Stimulated activated CD4-positive, alpha-beta T cell treated with anti-CD3 and anti-CD28 coated beads, Interleukin-15, amount 100 ng/mL, for 1 hour (primary cell): ENCODE measurements at regions not wholly inside any gene's neighbourhood (a gene's known extent, or its start where the extent isn't known, plus 50 kb on each side); places are given as distances from the start of the nearest gene placed in this dataset.
"Not testable (repeated sequence)": the region's sequence is repeated elsewhere in the genome, so short reads cannot be mapped to it uniquely, and the experiment has no call there.

Experiments used
- DNase-seq, 2 donors: peaks; one replicate each; pipeline ENCODE4 v3.0.0-alpha.2; 2020; ENCODE audit warnings: low read depth in 1 of 2, low spot score in 1 of 2

DNA sequence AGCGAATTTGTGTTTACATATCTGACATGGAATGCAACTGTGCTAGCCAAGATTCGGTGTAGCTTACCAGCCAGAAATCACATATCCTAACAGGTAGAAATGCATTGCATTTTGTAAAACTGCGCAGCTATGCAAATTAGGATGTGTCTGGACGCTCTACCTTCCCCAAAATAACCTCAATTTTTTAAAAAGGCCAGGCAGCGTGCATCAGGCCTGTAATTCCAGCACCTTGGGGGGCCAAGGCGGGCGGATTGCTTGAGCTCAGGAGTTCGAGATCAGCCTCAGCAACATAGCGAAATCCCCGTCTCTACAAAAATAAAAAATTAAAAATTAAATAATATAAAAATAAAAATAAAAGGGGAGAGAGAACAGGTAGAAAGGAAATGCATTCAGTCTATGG is 305.0 kb downstream of the TYW1 start:
- DNase-seq: no peak

DNA sequence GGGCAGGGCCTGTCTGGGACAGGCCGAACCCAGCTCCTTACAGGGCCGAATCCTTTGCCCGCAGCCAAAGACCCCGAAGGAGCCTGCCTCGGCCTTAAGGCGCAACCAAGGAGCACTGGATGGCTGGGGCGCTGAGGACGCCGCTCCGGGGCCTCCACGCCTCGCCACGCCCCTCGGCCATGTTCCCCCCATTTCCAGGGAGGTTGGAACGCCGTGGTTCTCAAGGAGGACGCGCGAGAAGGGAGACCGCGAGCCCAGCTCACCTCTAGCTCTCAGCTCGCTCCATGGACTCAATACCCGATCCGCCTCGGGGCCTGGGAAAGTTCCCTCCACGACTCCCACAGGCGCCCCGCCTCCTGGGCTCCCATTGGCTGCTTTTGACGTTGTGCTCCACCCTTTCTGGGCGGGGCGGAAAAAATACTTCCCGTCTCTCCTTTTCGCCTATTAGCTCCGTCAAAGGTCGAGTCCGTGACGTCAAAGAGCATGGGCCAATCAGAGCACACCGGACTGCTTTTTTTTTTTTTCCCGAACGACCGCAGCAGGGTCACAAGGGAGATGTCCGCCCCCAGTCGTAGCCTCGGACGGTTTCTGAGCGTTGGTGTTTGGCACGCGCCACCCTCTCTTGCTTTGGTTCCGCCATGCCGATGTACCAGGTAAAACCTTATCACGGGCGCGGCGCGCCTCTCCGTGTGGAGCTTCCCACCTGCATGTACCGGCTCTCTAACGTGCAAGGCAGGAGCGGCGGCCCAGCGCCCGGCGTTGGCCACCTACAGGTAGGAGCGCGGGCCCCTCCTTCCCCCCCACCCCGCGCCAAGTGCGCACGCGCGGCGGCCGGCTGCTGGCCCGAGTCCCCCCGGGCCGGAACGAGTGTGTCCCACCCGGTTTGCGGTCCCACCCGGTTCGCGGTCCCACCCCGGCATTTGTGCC is 305.7 kb downstream of the TYW1 start:
- peak; percentile 91 for DNase-seq

DNA sequence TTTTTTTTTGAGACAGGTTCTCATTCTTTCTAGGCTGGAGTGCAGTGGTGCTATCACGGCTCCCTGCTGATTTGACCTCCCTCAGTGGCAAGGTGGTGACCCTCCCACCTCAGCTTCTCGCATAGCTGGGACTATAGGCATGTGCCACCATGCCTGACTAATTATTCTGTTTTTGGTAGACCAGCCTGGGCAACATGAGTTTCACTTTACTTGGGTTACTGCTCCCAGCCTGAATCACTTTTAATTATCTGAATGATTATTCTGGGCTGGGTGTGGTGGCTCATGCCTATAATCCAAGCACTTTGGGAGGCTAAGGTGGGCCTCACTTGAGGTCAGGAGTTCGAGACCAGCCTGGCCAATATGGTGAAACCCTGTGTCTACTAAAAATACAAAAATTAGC is 308.2 kb downstream of the TYW1 start:
- DNase-seq: not testable (repeated sequence)

DNA sequence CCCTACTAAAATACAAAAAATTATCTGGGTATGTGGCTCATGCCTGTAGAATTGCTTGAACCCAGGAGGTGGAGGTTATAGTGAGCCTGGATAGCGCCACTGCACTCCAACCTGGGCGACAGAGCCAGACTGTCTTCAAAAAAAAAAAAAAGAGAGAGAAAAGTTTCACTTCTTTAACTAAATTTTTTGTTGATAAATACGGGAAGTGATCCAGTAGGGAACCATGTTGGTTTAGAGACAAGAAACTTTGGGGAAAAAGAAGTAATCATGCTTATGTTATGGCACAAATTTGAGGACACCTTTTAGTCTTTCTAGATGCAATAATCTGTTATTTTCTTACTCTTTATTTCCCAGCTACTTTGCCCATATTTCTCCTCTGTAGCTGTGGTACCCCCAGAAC is 309.7 kb downstream of the TYW1 start:
- no peak for DNase-seq

DNA sequence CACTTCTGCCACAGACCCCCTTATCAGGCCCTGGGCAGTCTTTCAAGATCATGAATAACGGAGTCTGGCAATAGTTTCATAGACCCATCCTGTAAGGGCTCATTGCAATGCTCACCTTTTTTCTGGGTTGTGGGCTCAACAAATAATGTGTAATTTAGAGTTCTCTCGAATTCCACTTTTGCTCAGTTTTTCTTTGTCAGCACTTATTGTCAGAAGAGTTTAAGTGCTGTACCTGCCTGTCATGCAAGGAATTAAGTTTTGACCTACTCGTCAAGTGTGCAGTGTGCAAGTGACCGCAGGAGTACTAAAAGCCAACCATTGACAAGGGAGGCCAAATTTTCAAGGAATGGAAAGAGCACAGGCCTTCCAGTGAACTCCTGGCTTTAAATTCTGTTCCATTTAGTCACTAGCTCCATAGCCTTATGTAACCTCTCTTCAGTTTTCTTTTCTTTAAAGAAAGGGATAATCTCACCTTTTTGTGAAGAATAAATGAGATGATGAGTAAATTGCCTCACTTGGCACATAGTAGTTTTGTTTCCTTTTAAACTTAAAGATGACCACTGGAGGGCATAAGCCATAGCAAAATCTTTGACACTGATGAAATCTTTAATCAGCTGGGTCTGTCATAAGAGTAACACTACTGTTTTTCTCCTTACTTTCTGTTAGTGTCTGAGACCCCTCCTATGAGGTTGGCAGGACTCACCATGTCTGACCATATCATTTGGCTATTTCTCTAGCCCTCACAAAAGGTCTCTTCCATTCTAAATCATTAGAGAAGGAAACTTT is 313.3 kb downstream of the TYW1 start:
- DNase-seq: no peak

DNA sequence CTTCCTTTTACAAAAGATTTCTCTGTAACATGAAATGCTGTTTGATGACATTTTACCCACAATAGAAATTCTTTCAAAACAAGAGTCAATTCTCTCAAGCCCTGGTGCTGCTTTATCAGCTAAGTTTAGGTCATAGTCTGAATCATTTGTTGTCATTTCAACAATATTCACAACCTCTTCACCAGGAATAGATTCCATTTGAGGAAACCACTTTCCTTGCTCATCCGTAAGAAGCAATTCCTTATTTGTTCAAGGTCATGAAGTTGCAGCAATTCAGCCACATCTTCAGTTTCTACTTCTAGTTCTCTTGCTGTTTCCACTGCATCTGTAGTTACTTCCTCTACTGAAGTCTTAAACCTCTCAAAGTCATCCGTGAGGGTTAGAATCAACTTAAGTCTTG is 315.3 kb downstream of the TYW1 start:
- no peak for DNase-seq

DNA sequence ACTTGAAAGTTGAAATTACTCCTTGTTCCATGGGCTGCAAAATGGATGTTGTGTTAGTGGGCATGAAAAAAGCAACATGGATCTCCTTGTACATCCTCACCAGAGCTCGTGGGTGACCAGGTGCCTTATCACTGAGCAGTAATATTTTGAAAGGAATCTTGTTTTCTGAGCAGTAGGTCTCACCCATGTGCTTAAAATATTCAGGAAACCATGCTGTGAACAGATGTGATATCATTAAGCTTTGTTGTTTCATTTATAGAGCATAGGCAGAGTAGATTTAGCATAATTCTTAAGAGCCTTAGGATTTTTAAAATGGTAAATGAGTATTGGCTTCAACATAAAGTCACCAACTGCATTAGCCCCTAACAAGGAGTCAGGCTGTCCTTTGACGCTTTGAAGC is 316.6 kb downstream of the TYW1 start:
- no peak for DNase-seq

DNA sequence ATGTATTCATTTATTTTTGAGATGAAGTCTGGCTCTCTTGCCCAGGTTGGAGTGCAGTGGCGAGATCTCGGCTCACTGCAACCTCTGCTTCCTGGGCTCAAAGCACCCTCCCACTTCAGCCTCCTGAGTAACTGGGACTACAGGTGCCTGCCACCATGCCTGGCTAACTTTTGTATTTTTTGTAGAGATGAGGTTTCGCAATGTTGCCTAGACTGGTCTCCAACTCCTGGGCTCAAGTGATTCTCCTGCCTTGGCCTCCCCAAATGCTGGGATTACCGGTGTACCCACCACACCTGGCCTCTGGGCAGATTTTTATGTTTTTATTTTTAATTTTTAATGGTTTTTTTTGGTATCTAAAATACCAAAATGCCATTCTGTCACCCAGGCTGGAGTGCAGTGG is 320.3 kb downstream of the TYW1 start:
- not testable (repeated sequence) for DNase-seq

DNA sequence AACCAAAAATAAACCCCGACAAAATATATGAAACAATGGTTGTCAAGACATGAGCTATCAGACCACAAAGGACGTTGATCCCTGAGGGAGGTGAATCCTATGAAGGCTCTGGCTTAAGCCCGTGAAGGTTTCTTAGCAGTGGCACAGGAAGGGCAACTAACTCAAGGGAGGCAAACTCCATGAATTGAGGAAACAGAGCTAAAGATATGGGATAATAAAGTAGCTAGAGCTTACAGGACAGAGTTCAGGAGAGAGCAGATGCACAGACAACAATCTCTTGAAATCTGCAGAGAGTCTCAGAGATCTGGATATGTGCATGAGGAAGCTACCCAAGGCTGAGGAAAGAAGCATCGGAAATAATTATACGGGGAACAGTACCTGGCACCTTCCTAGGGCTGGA is 331.6 kb downstream of the TYW1 start:
- not testable (repeated sequence) for DNase-seq

DNA sequence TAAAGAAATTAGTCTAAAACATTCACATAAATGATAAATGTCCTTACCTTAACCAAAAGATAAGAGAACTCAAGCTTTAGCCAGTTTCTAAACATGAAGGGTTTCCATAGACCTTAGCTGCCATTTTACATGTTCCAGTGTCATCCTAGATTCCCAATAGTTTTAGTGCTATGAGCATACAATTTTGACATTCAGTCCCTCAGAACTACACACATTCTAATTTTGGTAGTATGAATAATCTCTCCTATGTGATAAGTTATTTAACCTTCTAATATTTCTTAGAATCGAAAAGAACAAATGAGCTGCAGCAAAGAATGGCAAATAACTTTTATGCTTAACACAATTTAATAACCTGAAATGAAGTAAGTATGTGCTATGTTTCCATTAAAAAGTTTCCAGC is 338.5 kb downstream of the TYW1 start:
- DNase-seq: not testable (repeated sequence)

DNA sequence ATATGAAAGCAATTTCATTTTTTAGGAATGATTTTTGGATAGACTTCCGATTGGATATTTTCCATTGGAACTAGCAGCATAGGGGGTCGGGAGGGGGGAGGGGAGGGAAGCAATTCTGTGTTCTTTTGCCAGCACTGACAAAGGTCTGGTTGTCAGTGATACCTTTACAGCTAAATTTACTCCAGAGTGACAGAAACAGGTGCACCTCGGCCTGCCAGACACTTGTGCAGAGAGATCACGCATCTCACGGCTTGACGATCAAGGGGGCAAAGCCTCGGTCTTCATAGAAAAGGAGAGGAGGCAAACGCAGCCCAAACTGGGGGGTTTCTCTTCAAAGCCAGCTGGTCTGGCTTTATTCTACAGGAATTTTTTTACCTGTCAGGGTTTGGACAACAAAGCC is 339.0 kb downstream of the TYW1 start:
- not testable (repeated sequence) for DNase-seq

DNA sequence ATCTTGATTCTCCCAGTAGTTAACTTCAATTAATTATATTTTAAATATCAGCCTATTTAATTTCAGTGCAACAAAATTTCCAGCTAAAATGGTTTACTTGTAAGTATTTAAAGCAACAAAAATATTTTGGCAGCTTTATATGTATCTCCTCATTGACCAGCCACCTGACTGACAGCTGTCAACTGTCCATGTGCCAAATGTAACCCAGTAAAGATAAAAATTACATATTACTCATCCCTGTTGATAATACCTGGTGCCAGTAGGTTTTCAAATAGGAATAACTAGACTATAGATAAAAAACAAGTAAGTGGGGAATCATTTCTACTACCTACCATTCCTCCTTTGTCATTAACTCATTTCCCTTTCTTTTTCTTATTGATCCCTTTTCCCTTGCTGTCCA is 341.9 kb downstream of the TYW1 start:
- not testable (repeated sequence) for DNase-seq

DNA sequence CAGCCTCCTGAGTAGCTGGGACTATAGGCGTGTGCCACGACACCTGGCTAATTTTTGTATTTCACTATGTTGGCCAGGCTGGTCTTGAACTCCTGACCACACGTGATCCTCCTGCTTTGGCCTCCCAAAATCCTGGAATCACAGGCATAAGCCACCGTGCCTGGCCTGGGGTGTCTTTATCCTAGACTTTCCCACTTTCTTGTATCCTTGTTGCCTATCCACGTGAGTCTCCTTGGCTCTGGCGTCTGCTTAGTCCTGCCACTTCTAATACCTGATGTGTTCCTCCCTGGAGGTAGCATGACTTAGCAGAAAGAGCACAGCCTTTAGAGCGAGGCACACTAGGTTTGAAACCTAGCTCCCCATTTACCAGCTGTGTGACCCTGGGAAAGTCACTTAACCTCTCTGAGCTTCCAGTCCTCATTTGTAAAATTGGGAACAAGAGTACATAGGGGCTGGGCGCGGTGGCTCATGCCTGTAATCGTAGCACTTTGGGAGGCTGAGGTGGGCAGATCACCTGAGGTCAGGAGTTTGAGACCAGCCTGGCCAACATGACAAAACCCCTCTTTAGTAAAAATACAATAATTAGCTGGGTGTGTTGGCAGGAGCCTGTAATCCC is 344.6 kb downstream of the TYW1 start:
- DNase-seq: no peak

DNA sequence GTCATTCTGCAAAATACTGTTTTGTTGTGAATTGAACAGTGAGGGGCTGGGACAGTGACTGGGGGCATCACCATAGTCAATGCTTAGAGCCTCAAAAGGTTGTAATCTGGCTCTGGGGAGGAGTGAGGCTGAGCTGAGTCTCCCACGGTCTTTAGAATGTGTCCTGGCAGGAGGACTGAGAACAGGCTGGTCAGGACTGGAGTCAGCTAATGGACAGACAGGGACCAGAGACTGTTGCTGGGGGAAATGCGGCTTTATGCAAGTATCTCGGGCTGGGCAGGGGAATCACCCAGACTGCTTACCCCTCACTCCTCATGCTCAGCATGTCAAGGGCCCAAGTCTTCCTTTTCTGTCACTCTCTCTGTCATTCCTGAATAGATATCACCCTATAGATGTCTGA is 346.5 kb downstream of the TYW1 start:
- DNase-seq: no peak

DNA sequence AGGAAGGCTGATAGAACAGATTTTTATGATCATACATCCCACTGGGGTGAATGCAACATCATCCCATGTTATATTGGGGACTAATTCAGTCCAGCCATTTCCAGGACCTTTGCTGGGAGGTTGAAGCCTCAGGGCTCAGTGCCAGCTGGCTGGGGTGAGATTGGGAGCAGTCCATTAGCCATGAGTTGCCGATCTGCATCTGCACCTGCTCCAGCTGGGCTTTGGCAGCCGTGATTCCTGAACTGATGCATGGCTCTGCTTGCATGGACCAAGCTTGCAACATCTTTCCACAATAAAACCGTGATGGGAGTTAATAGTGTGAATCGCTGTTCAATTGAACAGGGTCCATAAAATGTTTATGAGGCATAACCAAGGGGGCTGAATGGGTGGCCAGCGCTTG is 346.9 kb downstream of the TYW1 start:
- no peak for DNase-seq

DNA sequence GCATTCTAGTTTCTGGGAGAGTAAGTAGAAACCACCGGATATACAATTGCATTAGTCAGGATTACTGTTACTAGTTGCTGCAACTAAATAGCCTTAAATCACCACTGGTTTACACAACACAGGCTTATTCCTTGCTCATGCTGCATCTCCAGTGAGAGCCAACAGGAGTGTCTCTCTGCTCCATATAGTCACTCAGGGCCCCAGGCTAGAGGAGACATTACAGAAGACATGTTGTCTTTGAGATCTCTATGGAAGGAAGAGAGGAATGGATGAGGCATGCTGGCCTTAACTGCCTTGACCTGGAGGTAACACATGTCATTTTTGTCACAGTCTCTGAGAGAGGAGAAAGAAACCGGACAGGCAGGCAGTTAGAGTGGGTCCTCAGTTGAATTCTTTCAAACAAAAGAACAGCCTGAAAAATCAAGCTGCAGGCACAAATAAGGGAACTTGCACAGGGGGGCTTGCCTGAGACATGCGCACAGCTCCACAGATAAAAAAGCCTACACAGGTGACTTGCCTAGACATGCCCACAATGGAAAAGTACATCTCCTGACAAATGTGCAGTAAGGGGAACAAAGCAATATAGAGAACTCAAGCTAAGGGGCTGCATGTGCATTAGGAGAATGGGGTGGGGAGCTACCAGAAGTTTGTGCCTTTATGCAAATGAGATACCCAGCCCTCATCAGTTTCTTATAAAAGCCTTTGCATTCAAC is 348.0 kb downstream of the TYW1 start:
- DNase-seq: no peak

DNA sequence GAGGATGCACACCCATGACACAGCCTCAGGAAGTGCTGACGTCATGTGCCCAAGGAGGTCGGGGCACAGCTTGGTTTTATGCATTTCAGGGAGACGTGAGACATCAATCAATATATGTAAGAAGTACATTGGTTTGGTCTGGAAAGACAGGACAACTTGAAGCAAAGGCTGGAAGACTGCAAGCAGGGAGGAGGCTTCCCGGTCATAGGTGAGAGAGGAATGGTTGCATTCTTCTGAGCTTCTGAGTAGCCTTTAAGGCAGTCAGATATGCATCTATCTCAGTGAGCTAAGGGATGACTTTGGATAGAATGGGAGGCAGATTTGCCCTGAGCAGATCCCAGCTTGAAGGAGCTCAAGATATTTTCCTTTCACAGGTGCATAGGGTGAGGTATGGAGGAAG is 349.5 kb downstream of the TYW1 start:
- no peak for DNase-seq

DNA sequence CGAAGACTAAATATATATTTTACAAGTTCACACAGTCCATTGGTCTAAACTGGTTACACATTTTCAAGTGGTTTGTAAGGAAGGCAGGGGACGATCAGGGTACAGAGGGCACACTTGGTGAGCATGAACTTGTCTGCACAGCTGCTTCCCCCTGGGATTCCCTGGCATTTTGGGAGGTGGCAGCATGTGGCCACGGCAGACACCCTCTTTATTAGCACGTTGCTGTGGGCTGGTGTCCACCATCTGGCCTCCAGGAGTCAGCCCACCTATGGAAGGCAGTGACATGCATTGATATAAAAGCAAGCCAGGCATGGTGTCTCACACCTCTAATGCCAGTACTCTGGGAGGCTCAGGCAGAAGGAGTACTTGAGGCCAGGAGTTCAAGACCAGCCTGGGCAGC is 350.2 kb downstream of the TYW1 start:
- no peak for DNase-seq

DNA sequence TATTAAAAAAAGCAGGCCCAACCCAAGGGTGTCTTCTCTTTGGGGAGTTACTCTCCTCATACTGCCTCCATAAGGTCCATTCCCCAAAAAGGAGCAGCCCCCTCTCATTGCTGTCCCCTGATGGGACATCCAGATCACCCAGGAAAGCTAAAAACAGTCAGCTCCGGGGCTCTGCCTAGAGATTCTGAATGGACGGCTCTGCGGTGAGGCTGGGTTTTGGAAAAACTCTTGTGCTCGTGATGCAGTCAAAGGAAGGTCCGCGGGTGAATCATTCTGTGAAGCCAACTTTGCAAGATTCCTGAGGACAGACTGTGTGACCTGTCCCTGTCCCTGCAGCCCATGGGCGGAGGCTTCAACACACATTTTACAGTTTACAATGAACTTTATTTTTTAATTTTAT is 351.5 kb downstream of the TYW1 start:
- DNase-seq: no peak

DNA sequence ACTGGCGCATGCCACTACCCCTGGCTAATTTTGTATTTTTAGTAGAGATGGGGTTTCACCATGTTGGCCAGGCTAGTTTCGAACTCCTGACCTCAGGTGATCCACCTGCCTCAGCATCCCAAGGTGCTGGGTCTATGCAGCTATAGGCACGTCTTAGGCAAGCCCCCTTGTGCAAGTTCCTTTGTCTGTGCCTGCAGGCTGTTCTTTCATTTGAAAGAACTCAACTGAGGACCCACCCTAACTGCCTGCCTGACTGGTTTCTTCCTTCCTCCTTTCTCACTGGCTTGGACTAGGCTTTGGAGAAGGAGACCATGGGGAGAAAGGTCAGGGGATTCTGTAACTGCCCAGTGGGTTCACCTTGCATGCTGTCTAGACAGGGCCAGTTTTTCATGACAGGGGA is 361.0 kb downstream of the TYW1 start:
- not testable (repeated sequence) for DNase-seq

DNA sequence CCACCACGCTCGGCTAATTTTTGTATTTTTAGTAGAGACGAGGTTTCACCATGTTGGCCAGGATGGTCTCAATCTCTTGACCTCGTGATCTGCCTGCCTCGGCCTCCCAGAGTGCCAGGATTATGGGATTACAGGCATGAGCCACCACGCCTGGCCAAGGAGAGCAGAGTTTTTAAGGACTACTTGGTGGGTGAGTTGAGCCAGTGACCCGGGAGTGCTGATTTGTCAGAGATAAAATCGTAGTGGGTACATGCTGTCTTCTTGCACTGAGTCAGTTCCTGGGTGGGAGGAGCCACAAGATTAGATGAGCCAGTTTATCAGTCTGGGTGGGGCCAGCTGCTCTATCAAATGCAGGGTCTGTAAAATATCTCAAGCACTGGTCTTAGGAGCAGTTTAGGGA is 361.7 kb downstream of the TYW1 start:
- DNase-seq: not testable (repeated sequence)
